Lower leg skin (tissue), 3 donors: ENCODE measurements at regions not wholly inside any gene's neighbourhood (a gene's known extent, or its start where the extent isn't known, plus 50 kb on each side); places are given as distances from the start of the nearest gene placed in this dataset.

Source experiments
- CTCF ChIP-seq, 3 donors: fragments of 450-650 bp; IDR thresholded peaks; one replicate each; pipeline ENCODE4 v1.5.1; 2016; ENCODE audit warnings: antibody characterized with exemption in 3 of 3, mild to moderate bottlenecking in 3 of 3, moderate library complexity in 2 of 3
- POLR2A ChIP-seq, 2 donors: fragments of 450-650 bp; IDR thresholded peaks; one replicate each; pipeline ENCODE4 v1.6.1; 2016 to 2017; ENCODE audit warnings: antibody characterized with exemption in 2 of 2, mild to moderate bottlenecking in 1 of 2, moderate library complexity in 1 of 2

GRCh38 chr14:22458737-22459136, 130.3 kb downstream of the DAD1 start:
- TF ChIP-seq CTCF (IDR thresholded peaks at IDR 0.05) (no peak), POLR2A (IDR thresholded peaks at IDR 0.05) (no peak)
